ENCODE measurements at regions not wholly inside any gene's neighbourhood (a gene's known extent, or its start where the extent isn't known, plus 50 kb on each side); places are given as distances from the start of the nearest gene placed in this dataset.

DNA sequence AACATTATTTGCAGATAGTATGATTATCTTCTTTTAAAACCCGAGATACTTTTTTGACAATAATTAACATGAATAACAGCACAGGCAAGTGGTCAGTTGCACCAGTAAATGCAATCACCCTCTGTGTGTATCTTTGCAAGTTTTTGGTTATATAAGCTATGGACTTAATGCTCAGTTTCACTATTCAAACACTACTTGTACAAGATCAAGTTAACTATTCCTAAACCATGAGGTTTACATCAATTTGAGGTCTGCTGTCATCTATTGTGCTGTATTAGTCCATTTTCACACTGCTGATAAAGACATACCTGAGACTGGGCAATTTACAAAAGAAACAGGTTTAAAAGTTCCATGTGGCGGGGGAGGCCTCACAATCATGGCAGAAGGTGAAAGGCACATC lies 323.2 kb downstream of the NR4A2 start:
- TF ChIP-seq, protein P1, sequence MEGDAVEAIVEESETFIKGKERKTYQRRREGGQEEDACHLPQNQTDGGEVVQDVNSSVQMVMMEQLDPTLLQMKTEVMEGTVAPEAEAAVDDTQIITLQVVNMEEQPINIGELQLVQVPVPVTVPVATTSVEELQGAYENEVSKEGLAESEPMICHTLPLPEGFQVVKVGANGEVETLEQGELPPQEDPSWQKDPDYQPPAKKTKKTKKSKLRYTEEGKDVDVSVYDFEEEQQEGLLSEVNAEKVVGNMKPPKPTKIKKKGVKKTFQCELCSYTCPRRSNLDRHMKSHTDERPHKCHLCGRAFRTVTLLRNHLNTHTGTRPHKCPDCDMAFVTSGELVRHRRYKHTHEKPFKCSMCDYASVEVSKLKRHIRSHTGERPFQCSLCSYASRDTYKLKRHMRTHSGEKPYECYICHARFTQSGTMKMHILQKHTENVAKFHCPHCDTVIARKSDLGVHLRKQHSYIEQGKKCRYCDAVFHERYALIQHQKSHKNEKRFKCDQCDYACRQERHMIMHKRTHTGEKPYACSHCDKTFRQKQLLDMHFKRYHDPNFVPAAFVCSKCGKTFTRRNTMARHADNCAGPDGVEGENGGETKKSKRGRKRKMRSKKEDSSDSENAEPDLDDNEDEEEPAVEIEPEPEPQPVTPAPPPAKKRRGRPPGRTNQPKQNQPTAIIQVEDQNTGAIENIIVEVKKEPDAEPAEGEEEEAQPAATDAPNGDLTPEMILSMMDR (IDR thresholded peaks at IDR 0.05) = no peak
- no peak for TF ChIP-seq POLR2A (IDR thresholded peaks at IDR 0.05)
- no peak for TF ChIP-seq EP300 (IDR thresholded peaks at IDR 0.05)
- no peak for TF ChIP-seq POLR2AphosphoS5 (IDR thresholded peaks at IDR 0.05)

All from gastroesophageal sphincter (tissue), 3 donors.